ENCODE measurements at regions not wholly inside any gene's neighbourhood (a gene's known extent, or its start where the extent isn't known, plus 50 kb on each side); places are given as distances from the start of the nearest gene placed in this dataset.
"Not testable (repeated sequence)": the region's sequence is repeated elsewhere in the genome, so short reads cannot be mapped to it uniquely, and the experiment has no call there.

DNA sequence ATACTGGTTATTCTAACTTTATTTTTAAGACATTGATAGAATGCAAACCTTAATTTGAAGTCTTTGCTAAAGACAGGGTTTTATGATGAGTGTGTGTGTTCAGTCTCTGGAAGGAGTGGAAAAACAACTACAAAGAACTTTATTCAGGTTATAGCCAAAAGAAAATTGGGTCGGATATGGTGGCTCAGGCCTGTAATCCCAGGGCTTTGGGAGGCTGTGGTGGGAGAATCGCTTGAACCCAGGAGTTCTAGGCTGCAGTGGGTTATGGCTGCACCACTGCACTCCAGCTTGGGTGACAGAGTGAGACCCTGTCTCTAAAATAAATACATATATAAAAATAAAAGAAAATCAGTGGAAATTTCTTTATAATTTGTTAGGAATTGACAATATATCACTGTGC is 581.5 kb upstream of the CA10 start:
- no peak for DNase-seq (ENCODE audit: low spot score)

GRCh38 chr17:52738791-52739190 is 580.3 kb upstream of the CA10 start:
- no peak for DNase-seq (ENCODE audit: low spot score)

DNA sequence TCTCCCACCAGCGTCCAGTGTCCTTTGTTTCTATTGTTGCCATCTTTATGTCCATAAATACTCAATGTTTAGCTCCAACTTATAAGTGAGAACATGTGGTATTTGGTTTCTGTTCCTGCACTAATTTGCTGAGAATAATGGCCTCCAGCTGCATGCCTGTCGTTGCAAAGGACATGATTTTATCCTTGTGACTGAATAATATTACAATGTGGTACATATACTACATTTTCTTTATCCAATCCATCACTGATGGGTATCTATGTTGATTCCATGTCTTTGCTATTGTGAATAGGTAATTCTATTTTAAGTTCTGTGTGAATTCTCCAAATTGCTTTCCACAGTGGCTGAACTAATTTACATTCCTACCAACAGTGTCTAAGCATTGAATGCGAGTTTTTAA is 578.6 kb upstream of the CA10 start:
- DNase-seq (ENCODE audit: low spot score), result no peak

DNA sequence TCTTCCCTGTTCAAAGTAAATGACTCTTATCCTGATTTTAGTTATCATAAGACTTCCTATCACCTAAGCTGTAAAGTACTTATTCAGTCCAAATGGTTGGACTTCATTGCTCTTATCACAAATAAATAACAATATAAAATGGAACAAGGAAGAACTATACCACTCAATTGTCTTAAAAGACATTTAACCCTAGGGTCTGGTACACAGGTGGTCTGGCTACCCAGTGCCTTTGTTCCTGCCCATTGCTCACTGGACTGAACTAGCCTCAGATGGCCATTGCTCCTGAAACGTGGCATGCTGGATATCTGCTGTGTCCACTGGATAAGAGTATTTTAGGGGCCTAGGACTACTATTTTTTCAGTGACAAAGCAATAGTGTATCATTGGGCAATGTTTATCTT is 574.3 kb upstream of the CA10 start:
- no peak for DNase-seq (ENCODE audit: low spot score)

- no peak for DNase-seq (ENCODE audit: low spot score)
Observed at GRCh38 chr17:52724578-52724977, 566.1 kb upstream of the CA10 start.

DNA sequence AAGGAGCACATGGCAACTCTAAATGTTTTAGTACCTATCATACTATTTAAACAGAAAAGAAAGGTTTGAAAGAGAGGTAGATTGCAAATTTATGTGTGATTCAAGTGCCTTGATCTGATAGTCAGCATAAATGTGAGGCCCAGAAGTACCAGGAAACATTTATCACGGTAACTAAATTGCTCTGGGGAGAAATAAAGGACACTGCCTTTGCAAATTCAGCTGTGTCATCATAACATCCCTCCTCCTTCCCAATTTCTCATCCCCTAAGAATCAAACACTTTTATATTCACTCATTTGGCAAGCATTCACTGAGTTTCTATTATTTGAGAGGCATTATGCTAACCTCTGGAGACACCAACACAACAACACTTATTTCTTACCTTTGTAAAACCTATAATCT is 563.4 kb upstream of the CA10 start:
- no peak for DNase-seq (ENCODE audit: low spot score)

DNA sequence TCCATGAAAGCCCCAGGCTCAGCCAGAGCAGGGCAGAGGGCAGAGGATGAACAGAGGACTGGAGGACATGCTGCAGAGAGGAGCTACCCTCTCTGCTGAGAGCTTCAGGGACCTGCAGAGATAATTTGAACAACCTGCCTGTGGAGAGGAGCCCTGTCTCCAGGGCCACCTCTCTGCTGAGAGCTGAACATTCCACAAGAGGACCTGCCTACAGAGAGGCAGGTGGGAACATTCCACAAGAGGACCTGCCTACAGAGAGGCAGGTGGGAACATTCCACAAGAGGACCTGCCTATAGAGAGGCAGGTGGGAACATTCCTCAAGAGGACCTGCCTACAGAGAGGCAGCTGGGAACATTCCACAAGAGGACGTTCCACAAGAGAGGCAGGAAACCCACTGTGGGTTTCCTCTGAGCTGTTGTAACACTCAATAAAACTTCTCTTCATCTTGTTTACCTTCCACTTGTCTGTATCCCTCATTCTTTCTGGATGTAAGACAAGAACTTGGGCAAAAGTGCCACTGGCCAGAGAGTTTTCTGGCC is 551.9 kb upstream of the CA10 start:
- DNase-seq (ENCODE audit: low spot score), result no peak

GRCh38 chr17:52709724-52710123 is 551.2 kb upstream of the CA10 start:
- no peak for DNase-seq (ENCODE audit: low spot score)

- no peak for DNase-seq (ENCODE audit: low spot score)
Observed at GRCh38 chr17:52696362-52696761, 537.8 kb upstream of the CA10 start.

GRCh38 chr17:52686140-52686539 is 527.6 kb upstream of the CA10 start:
- DNase-seq (ENCODE audit: low spot score), result no peak

- DNase-seq (ENCODE audit: low spot score), result no peak
Observed at GRCh38 chr17:52681480-52681879, 523.0 kb upstream of the CA10 start.

GRCh38 chr17:52678211-52678610 is 519.7 kb upstream of the CA10 start:
- no peak for DNase-seq (ENCODE audit: low spot score)

GRCh38 chr17:52674686-52675085 is 516.2 kb upstream of the CA10 start:
- no peak for DNase-seq (ENCODE audit: low spot score)

GRCh38 chr17:52673791-52674190 is 515.3 kb upstream of the CA10 start:
- DNase-seq (ENCODE audit: low spot score), result no peak

- DNase-seq (ENCODE audit: low spot score), result no peak
Observed at GRCh38 chr17:52666264-52666663, 507.8 kb upstream of the CA10 start.

GRCh38 chr17:52660692-52661091 is 502.2 kb upstream of the CA10 start:
- no peak for DNase-seq (ENCODE audit: low spot score)

DNA sequence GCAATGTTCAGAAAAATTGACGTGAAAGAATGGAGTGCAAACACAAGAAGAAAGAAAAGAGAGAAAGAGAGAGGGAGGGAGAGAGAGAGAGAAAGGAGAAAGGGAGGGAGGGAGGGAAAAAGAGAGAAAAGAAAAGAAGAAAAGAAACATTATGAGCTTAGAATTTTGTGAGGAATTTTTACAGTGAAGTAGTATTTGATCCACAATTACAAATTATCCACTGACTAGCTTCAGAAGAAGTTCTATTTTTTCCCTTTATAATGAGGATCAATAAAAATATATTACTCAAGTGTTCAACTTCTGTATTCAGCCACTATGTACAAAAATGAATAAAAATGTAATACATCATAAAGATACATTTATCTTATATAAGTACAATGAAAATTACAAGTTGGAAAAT is 494.5 kb upstream of the CA10 start:
- no peak for DNase-seq (ENCODE audit: low spot score)

GRCh38 chr17:52648995-52649394 is 490.5 kb upstream of the CA10 start:
- no peak for DNase-seq (ENCODE audit: low spot score)

DNA sequence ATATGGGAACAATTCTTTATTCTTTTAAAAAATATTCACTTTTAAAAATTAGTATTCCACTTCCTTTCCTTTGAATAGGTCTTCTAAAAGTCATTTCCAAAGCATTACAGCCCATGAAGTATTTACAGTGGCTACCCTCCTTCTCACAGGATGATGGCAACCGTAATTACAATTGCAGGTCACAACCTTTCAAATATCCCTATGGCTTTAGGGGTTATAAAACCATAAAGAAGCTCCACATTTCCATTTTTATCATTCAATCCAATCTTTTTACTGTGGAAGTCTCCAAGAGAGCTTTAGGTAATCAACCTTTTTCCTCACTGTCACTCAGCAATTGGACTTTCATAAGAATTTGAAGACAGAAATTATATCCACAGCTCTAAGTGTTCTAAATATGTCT is 488.9 kb upstream of the CA10 start:
- DNase-seq (ENCODE audit: low spot score), result no peak

- DNase-seq (ENCODE audit: low spot score), result no peak
Observed at GRCh38 chr17:52636443-52636842, 477.9 kb upstream of the CA10 start.

GRCh38 chr17:52606590-52606989 is 448.1 kb upstream of the CA10 start:
- DNase-seq (ENCODE audit: low spot score), result no peak

GRCh38 chr17:52606098-52606497 is 447.6 kb upstream of the CA10 start:
- no peak for DNase-seq (ENCODE audit: low spot score)

- DNase-seq (ENCODE audit: low spot score), result no peak
Observed at GRCh38 chr17:52604105-52604504, 445.6 kb upstream of the CA10 start.

DNA sequence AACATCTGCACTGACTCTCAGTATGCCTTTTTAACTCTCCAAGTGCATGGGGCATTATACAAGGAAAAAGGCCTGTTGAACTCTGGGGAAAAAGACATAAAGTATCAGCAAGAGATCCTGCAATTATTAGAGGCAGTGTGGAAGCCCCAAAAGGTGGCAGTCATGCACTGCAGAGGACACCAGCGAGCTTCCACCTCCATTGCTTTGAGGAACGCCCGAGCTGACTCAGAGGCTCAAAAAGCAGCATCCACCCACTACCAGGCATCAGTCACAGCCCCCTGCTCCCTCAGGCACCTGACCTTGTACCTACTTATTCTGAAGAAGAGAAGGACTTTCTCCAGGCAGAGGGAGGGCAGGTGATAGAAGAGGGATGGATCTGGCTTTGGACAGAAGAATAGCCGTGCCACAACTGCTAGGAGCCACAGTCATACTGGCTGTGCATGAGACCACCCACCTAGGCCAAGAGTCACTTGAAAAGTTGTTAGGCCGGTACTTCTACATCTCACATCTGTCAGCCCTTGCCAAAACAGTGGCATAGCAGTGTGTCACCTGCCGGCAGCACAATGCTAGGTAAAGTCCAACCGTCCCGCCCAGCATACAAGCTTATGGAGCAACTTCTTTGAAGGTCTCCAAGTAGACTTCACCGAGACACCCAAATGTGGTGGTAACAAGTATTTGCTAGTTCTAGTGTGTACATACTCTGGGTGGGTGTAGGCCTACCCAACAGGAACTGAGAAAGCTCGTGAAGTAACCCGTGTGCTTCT is 439.1 kb upstream of the CA10 start:
- not testable (repeated sequence) for DNase-seq (ENCODE audit: low spot score)

Measured in mucosa of gallbladder (tissue), 1 donor.